ENCODE measurements at regions not wholly inside any gene's neighbourhood (a gene's known extent, or its start where the extent isn't known, plus 50 kb on each side); places are given as distances from the start of the nearest gene placed in this dataset.
A peak's percentile ranks its signal among the peaks of the same experiment; 100 is the strongest.

DNA sequence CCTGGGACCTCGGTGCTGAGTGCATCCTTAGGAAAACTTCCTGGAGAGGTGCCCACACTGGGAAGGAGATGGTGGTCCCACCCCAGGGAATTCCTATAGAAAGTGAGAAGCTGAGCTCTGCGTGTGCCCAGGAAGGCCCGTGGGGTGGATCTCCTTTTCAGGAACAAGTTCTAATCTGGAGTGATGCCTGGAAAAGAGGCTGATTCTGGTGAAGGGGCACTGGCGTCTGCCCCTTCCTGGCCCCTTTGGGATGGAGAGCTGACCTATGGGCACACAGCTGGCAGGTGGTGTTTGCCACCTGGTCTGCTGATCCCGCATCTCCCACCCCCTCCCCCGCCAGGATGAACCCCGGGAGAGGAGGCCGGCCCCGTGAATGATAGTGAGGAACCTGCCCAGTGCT is 142.0 kb upstream of the RTL1 start:
- Histone ChIP-seq H3K9ac (ENCODE audit: low read length) (no peak overlapping the region), H4K20me1 (ENCODE audit: insufficient read depth, low read length) (peaks cover 96% of the 10 kb centered on the region), H3K9me3 (ENCODE audit: insufficient read depth, low read depth, low read length) (no peaks in the 10 kb centered on the region), H3K79me2 (ENCODE audit: insufficient read depth, low read length) (peaks cover 19% of the 10 kb centered on the region), H3K27me3 (ENCODE audit: insufficient read depth, low read length) (no peaks in the 10 kb centered on the region), H3K27ac (ENCODE audit: low read depth, low read length) (no peak overlapping the region), H3K4me3 (ENCODE audit: insufficient read depth, low read depth, low read length) (no peak overlapping the region), H3K4me2 (ENCODE audit: low read length) (no peak overlapping the region), H2AFZ (ENCODE audit: low read depth, low read length) (no peak overlapping the region), H3K4me1 (ENCODE audit: insufficient read depth, low read length) (no peaks in the 10 kb centered on the region), H3K36me3 (ENCODE audit: insufficient read depth, low read length) (peaks cover 30% of the 10 kb centered on the region)
- no peak overlapping the region for H3K27ac Mint-ChIP-seq (ENCODE audit: unreplicated experiment)
- no peaks in the 10 kb centered on the region for H3K4me1 Mint-ChIP-seq (ENCODE audit: low read depth, unreplicated experiment)
- TF ChIP-seq EZH2 (IDR thresholded peaks at IDR 0.05; ENCODE audit: insufficient read depth, low read length): no peak
- TF ChIP-seq CTCF (IDR thresholded peaks at IDR 0.05; ENCODE audit: insufficient read depth, low read depth, low read length): no peak
- peaks cover 12% of the 10 kb centered on the region for H3K9me3 Mint-ChIP-seq (ENCODE audit: unreplicated experiment)
- DNase-seq (ENCODE audit: low read depth) (no peak), FAIRE-seq (no peak)
- H3K36me3 Mint-ChIP-seq (ENCODE audit: low read depth, unreplicated experiment): peaks cover 68% of the 10 kb centered on the region
- no peak overlapping the region for H3K4me3 Mint-ChIP-seq (ENCODE audit: unreplicated experiment)
- H3K27me3 Mint-ChIP-seq (ENCODE audit: low read depth, unreplicated experiment): peaks cover 10% of the 10 kb centered on the region

GRCh38 chr14:101046071-101046470 is 142.5 kb upstream of the RTL1 start:
- peaks cover 12% of the 10 kb centered on the region for H3K9me3 Mint-ChIP-seq (ENCODE audit: unreplicated experiment)
- DNase-seq (ENCODE audit: low read depth) (no peak), FAIRE-seq (no peak)
- Histone ChIP-seq H4K20me1 (ENCODE audit: insufficient read depth, low read length) (peaks cover 91% of the 10 kb centered on the region), H2AFZ (ENCODE audit: low read depth, low read length) (no peak overlapping the region), H3K4me1 (ENCODE audit: insufficient read depth, low read length) (no peaks in the 10 kb centered on the region), H3K4me2 (ENCODE audit: low read length) (no peak overlapping the region), H3K4me3 (ENCODE audit: insufficient read depth, low read depth, low read length) (no peak overlapping the region), H3K36me3 (ENCODE audit: insufficient read depth, low read length) (peaks cover 28% of the 10 kb centered on the region), H3K27ac (ENCODE audit: low read depth, low read length) (no peak overlapping the region), H3K9me3 (ENCODE audit: insufficient read depth, low read depth, low read length) (no peaks in the 10 kb centered on the region), H3K79me2 (ENCODE audit: insufficient read depth, low read length) (peaks cover 20% of the 10 kb centered on the region), H3K9ac (ENCODE audit: low read length) (no peak overlapping the region), H3K27me3 (ENCODE audit: insufficient read depth, low read length) (no peaks in the 10 kb centered on the region)
- TF ChIP-seq EZH2 (IDR thresholded peaks at IDR 0.05; ENCODE audit: insufficient read depth, low read length): no peak
- no peak for TF ChIP-seq CTCF (IDR thresholded peaks at IDR 0.05; ENCODE audit: insufficient read depth, low read depth, low read length)
- no peaks in the 10 kb centered on the region for H3K4me1 Mint-ChIP-seq (ENCODE audit: low read depth, unreplicated experiment)
- no peak overlapping the region for H3K4me3 Mint-ChIP-seq (ENCODE audit: unreplicated experiment)
- H3K27ac Mint-ChIP-seq (ENCODE audit: unreplicated experiment): no peak overlapping the region
- H3K27me3 Mint-ChIP-seq (ENCODE audit: low read depth, unreplicated experiment): peaks cover 10% of the 10 kb centered on the region
- H3K36me3 Mint-ChIP-seq (ENCODE audit: low read depth, unreplicated experiment): peaks cover 69% of the 10 kb centered on the region

DNA sequence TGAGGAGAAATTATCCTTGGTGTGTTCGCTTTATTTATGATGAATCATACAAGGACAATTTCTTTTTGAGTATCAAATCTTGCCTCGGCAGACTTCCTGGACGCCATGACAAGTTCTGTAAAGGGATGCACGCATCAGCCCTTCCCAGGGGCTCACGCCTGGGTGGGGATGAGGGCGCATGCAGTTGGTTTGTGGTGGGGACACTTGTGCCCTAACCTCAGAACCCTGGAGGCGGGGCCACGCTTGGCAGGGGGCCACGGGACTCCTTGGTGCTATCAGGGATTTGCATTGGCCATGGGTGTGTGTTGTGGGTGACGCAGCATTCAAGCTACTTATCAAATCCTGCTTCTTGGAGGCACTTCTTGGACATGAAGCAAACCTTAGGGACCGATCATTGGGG is 143.8 kb upstream of the RTL1 start:
- TF ChIP-seq CTCF (IDR thresholded peaks at IDR 0.05; ENCODE audit: insufficient read depth, low read depth, low read length) (no peak), EZH2 (IDR thresholded peaks at IDR 0.05; ENCODE audit: insufficient read depth, low read length) (no peak)
- peaks cover 20% of the 10 kb centered on the region for H3K79me2 ChIP-seq (ENCODE audit: insufficient read depth, low read length)
- DNase-seq (ENCODE audit: low read depth) (no peak), FAIRE-seq (no peak)
- peaks cover 16% of the 10 kb centered on the region for H3K9me3 Mint-ChIP-seq (ENCODE audit: unreplicated experiment)
- H3K36me3 Mint-ChIP-seq (ENCODE audit: low read depth, unreplicated experiment): peaks cover 78% of the 10 kb centered on the region
- peaks cover 34% of the 10 kb centered on the region for H3K36me3 ChIP-seq (ENCODE audit: insufficient read depth, low read length)
- peaks cover 10% of the 10 kb centered on the region for H3K27me3 Mint-ChIP-seq (ENCODE audit: low read depth, unreplicated experiment)
- H2AFZ ChIP-seq (ENCODE audit: low read depth, low read length): no peak overlapping the region
- H3K27ac Mint-ChIP-seq (ENCODE audit: unreplicated experiment): peak overlapping the region; percentile 66
- no peak overlapping the region for H3K9ac ChIP-seq (ENCODE audit: low read length)
- H3K4me2 ChIP-seq (ENCODE audit: low read length): no peak overlapping the region
- H3K4me3 Mint-ChIP-seq (ENCODE audit: unreplicated experiment): no peak overlapping the region
- no peaks in the 10 kb centered on the region for H3K27me3 ChIP-seq (ENCODE audit: insufficient read depth, low read length)
- peaks cover 88% of the 10 kb centered on the region for H4K20me1 ChIP-seq (ENCODE audit: insufficient read depth, low read length)
- no peak overlapping the region for H3K4me3 ChIP-seq (ENCODE audit: insufficient read depth, low read depth, low read length)
- no peak overlapping the region for H3K27ac ChIP-seq (ENCODE audit: low read depth, low read length)
- no peaks in the 10 kb centered on the region for H3K9me3 ChIP-seq (ENCODE audit: insufficient read depth, low read depth, low read length)
- no peaks in the 10 kb centered on the region for H3K4me1 Mint-ChIP-seq (ENCODE audit: low read depth, unreplicated experiment)
- no peaks in the 10 kb centered on the region for H3K4me1 ChIP-seq (ENCODE audit: insufficient read depth, low read length)

Measured in astrocyte (in vitro differentiated cells and primary cell).